ENCODE measurements at regions not wholly inside any gene's neighbourhood (a gene's known extent, or its start where the extent isn't known, plus 50 kb on each side); places are given as distances from the start of the nearest gene placed in this dataset.

GRCh38 chr12:124453419-124454351 is 113.7 kb downstream of the NCOR2 start:
- H3K4me3 ChIP-seq (replicated peaks in 1 of 2; ENCODE audit: low read depth in 2 of 2, low read length in 2 of 2): no peak overlapping the region
- DNase-seq (ENCODE audit: low read depth in 2 of 2): peak; percentile 51 to 69
- no peak for TF ChIP-seq CTCF (IDR thresholded peaks at IDR 0.05; ENCODE audit: low read depth, low read length)

GRCh38 chr12:124452576-124453331 is 114.7 kb downstream of the NCOR2 start:
- H3K4me3 ChIP-seq (replicated peaks in 1 of 2; ENCODE audit: low read depth in 2 of 2, low read length in 2 of 2): no peak overlapping the region
- TF ChIP-seq CTCF (IDR thresholded peaks at IDR 0.05; ENCODE audit: low read depth, low read length): no peak
- no peak for DNase-seq (ENCODE audit: low read depth in 2 of 2)

GRCh38 chr12:124451637-124452243 is 115.7 kb downstream of the NCOR2 start:
- H3K4me3 ChIP-seq (replicated peaks in 1 of 2; ENCODE audit: low read depth in 2 of 2, low read length in 2 of 2): no peak overlapping the region
- no peak for DNase-seq (ENCODE audit: low read depth in 2 of 2)
- TF ChIP-seq CTCF (IDR thresholded peaks at IDR 0.05; ENCODE audit: low read depth, low read length): no peak

- no peak for DNase-seq (ENCODE audit: low read depth in 2 of 2)
- TF ChIP-seq CTCF (IDR thresholded peaks at IDR 0.05; ENCODE audit: low read depth, low read length): no peak
- no peak overlapping the region for H3K4me3 ChIP-seq (replicated peaks in 1 of 2; ENCODE audit: low read depth in 2 of 2, low read length in 2 of 2)
These were observed 116.4 kb downstream of the NCOR2 start for GRCh38 chr12:124451016-124451415.

GRCh38 chr12:124450376-124450750 is 117.0 kb downstream of the NCOR2 start:
- H3K4me3 ChIP-seq (replicated peaks in 1 of 2; ENCODE audit: low read depth in 2 of 2, low read length in 2 of 2): no peak overlapping the region
- DNase-seq (ENCODE audit: low read depth in 2 of 2): no peak
- no peak for TF ChIP-seq CTCF (IDR thresholded peaks at IDR 0.05; ENCODE audit: low read depth, low read length)

- no peak overlapping the region for H3K4me3 ChIP-seq (replicated peaks in 1 of 2; ENCODE audit: low read depth in 2 of 2, low read length in 2 of 2)
- no peak for TF ChIP-seq CTCF (IDR thresholded peaks at IDR 0.05; ENCODE audit: low read depth, low read length)
- no peak for DNase-seq (ENCODE audit: low read depth in 2 of 2)
These were observed 117.6 kb downstream of the NCOR2 start for GRCh38 chr12:124449623-124450375.
